Posterior cingulate gyrus (tissue), 11 donors: ENCODE measurements at regions not wholly inside any gene's neighbourhood (a gene's known extent, or its start where the extent isn't known, plus 50 kb on each side); places are given as distances from the start of the nearest gene placed in this dataset.
"Not testable (repeated sequence)": the region's sequence is repeated elsewhere in the genome, so short reads cannot be mapped to it uniquely, and the experiment has no call there.

Experiments used
- DNase-seq, 10 donors: peaks; one replicate each; pipeline versions ENCODE4 v3.0.0 to v3.0.0-alpha.2; 2020 to 2021; ENCODE audit warnings: mixed read lengths in 3 of 10
- intact Hi-C: fragments of 100-400 bp; cut with DNase I; formaldehyde crosslinking; loops from one replicate; pipeline ENCODE4 v1.15.1; 2023

DNA sequence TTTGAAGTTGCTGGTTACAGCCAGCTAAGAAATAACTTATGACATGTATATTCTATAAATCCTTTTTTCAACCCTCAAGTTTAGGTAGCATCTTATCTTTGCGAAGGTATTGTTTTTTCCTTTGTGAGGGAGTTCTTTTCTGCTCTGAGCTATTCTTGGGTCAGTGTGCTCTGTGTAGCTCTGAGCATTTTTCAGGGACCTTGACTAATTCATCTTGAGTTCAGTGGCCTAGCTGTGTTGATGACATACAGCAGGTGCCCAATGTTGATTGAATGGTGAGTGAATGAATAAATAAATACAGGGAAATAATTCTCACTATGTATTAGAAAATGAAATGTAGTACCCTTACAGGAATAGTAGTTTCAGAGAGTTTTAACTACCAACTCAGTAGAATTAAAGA lies 335.3 kb downstream of the IL20RB start:
- intact Hi-C loops = no loop called here
- DNase-seq = no peak

DNA sequence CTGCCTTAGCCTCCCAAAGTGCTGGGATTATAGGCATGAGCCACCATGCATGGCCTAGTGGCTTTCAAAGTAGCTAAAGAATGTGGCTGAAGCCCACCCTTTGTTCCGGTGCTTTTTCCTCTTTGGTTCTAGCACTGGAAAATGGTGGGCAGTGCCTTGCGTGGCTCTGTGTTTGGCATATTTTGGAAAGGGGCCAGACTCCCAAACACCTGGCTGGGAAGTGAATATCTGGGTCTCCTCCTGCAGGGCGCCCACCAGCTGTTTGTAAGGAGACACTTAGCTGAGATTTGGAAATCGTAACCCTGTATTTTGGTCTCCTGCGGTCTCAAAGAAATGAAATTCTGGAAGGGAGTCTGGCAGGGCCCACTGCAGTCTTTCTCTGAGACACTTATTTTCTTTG lies 336.4 kb downstream of the IL20RB start:
- intact Hi-C loops = no loop called here
- no peak for DNase-seq

DNA sequence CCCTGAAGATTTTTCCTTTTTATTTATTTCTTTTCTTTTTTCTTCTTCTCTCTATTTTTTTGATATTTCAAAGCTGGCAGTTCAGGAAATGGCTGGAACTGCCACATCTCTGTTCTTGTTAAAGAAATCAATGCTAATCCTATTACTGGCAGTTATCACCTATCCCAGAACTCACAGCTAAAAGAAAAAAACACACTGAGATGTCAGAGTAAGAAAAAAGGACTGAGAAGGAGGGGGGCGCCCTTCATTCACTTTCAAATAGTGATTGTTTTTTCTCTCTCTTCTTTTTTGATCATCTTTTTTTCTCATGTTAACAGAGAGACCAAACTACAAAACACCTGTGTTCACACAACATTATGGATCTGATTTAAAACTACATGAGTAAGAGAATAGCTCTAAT lies 337.1 kb downstream of the IL20RB start:
- intact Hi-C loops = no loop called here
- no peak for DNase-seq

DNA sequence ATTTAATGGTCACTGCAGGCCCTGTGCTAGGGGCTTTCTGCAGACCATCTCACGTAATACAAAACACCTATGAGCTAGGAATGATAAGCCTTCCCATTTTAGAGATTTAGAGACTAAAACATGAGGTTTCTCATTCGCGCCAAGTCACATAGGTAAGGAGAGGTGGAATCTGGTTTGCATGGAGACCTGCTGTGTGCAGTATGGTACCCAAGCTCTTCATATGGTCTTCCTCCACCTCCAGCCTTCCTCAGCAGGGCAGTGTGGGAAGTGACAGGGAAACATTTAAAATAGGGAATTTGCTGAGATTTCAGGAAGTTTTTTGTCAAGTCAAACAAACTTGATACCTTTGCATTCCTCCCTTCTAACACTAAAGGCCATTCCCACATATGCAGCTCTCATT lies 337.6 kb downstream of the IL20RB start:
- intact Hi-C loops = no loop called here
- no peak for DNase-seq

DNA sequence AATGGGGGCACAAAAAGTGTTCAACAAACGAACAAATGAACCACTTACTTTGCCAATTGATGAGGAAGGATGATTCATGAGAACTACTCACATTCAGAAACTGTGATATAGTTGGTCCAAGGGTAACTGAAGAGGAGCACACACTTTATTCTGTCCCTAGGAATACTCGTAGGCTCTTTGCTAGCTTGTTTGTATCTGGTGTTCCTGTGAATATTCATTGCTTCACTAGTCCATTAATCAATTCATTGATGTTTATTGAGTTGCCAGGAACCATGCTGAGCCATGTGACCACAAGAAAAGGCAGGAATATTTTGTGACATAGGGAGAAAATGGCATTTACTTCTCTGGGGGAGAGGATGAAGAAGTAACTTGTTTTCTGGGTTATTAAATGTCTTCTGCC lies 338.3 kb downstream of the IL20RB start:
- intact Hi-C loops = no loop called here
- no peak for DNase-seq

DNA sequence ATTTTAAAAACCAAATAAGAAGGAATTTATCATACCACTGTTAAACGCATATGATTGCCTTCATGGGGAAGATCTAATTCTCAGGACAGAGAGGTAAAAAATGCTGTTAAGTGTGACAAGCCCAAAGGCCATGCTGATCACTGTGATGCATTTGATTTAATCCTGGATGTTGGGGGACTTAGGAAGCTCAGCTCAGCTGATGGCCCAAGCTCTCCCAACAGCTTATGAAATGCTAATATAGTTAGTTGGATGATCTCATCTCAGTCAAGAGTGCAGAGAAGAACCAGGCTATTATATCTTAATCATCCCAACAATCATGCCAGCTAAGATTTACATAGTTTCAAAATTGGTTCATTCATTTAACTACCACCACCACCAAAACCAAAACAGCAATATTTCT lies 340.0 kb downstream of the IL20RB start:
- DNase-seq = no peak
- intact Hi-C loops = no loop called here

DNA sequence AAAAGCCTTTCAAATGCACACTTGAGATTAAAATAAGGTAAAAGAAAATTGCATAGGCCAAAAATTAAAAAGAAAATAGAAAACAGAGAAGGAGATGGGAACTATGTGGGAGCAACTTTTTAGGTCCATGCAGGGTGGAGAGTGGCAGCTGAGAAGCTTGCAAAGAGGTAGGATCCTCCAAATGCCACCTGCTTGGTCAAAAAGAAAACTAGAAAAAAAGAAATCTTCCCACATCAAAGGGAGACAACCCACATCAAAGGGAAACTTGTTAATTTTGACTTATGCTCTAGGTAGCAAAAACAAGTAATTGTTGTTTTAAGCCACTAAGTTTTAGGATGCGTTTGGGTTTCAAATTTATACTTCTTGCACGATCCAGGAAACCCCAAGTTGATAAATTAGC lies 342.9 kb downstream of the IL20RB start:
- intact Hi-C loops = no loop called here

DNA sequence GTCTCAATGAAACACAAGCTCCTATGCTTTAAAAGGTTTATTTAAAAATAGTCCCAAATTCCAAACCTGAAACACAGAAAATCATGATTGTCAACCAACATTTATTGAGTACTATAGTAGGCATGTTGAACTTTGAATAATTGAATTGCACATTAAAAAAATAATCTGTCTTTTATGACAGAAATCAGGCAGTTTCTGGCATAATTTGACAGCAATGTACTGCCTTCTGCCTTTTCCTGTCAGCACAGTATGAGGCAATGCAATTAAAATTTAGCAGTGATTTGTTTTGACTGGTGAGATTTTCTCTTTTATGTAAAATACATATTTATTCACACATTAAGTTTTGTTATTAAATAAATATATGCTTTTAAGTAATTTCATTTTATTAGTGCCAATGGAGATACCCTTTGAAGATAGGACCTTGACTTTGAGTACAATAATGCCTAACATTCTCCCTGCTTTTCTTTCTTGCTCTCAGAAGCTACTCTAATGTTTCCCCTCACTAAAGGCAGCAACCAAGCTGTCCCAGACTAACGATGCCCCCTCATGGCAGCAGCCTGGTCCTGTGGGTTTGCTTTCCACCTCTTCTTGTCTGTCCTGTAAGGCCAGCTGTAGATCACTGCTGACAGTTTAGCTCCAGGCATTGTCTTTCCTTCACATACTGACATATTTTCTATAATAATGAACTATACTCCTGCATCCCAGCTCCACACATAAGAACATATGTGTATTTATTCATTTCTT lies 346.7 kb downstream of the IL20RB start:
- no peak for DNase-seq
- intact Hi-C loops = no loop called here

More for the DNA sequence above, 342.9 kb downstream of the IL20RB start:
- no peak for DNase-seq

DNA sequence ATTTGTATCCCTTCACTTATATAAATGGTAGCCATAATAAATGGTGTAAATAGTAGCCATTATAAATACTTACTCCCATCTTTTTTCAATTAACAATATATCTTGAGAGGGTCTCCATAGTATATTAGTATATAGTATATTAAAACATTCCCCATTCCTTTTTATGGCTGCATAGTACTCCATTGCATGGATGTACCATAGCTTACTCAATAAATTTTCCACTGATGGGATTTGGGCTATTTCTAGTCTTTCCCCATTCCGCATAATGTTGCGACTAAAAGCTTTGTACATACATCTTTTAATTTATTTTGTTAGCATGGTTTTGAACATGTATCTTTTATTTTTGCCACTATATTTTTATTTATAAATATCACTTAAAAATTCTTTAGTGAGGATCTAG lies 366.3 kb downstream of the IL20RB start:
- DNase-seq = no peak
- intact Hi-C loops = no loop called here

DNA sequence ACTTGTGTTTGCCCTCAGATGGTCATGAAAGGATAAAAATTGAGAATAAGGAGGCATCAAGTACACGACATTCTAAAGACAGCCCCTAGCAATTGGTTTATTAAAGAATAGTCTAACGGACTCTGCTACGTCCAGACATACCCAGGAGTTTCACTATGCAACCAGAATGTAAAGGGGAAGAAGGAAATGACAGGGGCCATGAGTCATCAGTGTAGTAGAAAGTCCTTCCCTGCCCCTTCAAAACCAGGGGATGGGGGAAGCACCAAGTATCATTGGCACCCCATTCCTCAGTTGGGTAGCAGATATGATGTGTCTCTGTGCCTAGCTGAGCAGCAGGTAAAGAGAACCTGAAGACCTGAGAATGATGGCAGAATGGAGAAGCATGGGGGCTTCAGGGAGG lies 367.4 kb downstream of the IL20RB start:
- intact Hi-C loops = no loop called here
- DNase-seq = no peak

DNA sequence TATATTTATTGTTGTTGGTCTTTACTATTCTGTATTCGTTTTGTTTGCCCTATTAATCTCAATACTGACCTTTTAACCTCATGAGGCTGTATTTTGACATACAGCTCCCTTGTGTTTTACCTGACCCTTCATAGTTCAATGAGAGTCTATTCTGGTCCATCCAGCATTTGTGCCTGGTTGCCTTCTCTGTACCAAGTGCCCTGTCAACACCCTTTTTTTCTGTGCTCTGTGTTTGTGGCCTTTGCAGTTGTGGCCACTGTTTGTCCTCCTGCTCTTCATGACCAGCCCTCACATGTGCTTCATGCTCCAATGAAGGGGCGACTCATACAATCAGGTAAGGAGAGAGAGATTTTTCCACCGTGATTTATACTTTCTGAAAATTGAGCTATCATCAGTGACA lies 368.2 kb downstream of the IL20RB start:
- DNase-seq = no peak
- intact Hi-C loops = no loop called here

DNA sequence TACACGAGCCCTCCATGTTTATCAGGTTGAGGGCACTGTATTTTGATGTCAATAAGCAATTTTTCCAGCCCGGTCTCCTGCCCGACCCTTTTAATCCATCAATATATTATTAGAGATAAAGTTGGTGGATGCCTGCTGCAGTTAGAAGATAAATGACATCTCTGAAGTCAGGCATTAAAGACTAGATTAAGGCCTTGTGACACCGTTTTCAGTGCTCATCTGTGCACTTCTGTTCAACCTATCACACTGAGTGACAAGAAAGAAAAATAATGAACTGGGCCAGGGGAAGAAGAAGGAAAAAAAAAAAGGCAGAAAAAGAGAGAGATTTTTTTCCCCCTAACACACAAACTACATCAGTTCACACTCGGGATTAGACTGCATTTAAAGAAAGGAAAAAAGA lies 371.8 kb downstream of the IL20RB start:
- DNase-seq = no peak
- intact Hi-C loops = no loop called here

DNA sequence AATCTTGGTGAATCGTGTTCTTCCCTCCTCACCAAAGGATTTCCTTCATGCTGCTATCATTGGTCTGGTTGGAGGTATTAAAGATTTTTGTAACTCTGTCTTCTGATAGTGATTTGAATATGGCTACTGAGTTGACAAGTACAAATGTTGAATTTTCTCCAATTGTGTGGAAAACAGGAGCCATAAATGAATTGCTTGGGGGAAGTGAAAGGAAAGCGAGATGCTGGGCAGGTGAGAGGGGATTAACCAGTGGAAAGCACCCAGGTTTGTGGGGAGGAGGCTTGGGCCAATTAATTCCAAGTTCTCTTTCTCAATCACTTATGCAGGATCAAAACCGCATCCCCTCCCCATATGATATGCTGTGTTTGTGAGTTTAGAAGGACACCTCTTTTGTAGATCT lies 372.5 kb downstream of the IL20RB start:
- intact Hi-C loops = no loop called here
- no peak for DNase-seq

DNA sequence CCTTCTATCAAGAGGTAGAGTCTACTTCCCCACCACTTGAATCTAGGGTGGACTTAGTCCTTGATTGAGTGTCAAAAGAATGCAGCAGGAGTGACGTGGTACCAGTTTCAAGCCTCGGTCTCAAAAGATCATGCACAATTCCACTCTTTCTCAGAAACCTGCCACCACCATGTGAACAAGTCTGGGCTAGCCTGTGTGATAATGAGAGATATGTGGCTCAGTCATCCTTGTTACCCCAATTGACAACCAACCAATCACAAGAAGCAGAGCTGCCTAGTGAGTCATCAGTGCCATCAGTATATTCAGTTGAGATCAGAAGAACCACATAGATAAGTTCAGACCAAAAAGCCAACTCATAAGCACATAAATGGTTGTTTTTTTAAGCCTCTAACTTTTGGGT lies 374.5 kb downstream of the IL20RB start:
- no peak for DNase-seq
- intact Hi-C loops = no loop called here

DNA sequence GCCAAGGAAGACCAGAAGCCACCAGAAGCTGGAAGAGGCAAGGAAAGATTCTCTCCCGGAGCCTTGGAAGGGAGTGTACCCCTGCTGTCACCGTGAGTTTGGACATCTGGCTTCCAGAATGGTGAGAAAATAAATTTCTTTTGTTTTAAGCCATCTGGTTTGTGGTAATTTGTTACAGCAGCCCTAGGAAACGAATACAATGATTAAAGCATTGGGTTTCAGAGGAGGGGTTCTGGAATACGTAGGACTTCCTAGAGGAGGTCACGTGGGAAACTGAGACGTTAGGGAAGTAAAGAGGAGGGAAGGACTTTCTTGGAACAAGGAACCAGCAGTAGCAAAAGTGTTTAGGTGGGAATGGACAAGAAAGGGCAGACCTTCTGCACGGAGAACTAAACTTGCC lies 377.7 kb downstream of the IL20RB start:
- intact Hi-C loops = no loop called here
- DNase-seq = no peak

DNA sequence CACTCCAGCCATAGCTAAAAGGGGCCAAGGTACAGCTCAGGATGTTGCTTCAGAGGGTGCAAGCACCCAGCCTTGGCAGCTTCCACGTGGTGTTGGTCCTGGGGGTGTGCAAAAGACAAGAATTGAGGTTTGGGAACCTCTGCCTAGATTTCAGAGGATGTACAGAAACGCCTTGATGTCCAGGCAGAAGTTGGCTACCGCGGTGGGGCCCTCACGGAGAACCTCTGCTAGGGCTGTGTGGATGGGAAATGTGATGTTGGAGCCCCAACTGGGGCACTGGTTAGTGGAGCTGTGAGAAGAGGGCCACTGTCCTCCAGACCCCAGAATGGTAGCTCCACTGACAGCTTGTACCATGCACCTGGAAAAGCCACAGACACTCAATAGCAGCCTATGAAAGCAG lies 380.6 kb downstream of the IL20RB start:
- DNase-seq = peak in 1 of 10 donors; percentile 36
- intact Hi-C loops = not testable (repeated sequence)

DNA sequence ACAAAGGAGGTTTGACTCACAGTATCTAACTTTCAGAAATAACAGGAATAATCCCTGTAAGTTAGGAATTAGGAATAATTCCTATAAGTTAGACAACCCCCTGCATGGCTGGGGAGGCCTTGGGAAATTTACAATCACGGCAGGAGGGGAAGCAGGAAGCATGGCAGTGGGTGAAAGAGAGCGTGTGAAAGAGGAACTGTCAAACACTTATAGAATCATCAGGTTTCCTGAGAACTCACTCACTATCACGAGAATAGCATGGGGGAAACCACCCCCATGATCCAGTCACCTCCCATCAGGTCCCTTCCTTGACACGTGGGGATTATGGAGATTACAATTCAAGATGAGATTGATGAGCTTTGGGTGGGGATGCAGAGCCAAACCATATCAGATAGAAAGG lies 385.5 kb downstream of the IL20RB start:
- intact Hi-C loops = no loop called here
- DNase-seq = no peak

DNA sequence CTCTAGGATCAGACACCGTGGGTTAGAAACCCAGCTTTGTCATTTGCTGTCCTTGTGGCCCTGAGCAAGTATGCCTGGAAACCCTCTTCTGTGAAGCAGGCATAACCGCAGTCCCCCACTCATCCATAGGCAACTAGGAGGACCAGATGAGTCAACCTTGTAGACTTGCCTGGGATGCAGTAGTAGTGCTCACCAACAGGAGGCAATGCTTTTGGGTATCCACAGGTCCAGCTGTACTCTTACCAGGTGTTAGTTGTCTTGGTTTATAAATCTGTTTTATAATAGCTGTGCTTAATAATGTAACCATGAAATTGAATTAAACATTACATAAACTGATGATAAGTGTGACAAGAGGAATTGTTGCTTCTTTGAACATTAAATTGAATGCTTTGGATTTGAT lies 389.3 kb downstream of the IL20RB start:
- intact Hi-C loops = no loop called here
- DNase-seq = no peak

DNA sequence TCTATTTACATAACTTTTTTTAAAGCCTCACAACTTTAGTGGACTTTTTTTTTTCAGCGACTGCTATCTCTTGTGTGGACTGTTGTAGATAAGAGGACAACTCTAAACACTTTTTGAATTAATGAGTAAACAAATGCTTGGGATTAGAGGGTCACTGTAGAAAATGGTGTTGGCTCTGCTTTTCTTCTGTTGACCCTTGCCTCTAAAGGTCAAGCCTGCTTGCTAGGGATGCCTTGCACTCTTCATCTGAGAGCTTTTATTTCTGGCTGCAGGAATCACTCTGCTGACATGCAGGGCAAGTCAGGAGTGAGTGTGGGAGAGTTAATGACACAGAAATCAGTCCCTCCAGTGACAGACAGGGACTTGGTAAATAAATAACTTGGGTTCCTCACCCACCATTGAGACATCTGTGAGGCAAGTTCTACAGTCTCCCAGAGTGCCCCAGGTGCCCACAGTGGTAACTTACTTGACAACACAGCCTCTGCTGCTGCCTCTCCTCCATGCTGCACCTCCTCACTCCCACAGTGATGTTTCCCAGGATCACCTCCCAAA lies 390.1 kb downstream of the IL20RB start:
- no peak for DNase-seq
- intact Hi-C loops = no loop called here

DNA sequence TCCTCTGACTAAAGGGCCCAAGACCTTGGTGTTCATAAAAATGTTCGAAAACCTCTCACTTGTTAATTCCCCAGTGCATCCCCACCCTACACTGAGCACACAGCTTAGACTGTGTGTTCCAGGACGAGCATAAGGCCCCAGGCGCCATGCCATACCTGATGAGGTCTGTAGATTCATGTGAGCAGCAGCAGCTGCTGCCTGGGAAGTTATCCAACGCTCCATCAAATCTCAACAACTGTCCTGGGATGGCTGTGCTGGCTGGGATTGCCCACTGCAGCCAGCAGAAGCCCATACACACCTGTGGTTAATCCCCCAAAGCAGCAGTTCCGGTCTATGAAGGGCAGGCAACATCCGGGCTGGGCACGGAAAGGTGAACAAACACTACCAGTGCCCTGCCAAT lies 391.2 kb downstream of the IL20RB start:
- DNase-seq = peak in 1 of 10 donors; percentile 45

DNA sequence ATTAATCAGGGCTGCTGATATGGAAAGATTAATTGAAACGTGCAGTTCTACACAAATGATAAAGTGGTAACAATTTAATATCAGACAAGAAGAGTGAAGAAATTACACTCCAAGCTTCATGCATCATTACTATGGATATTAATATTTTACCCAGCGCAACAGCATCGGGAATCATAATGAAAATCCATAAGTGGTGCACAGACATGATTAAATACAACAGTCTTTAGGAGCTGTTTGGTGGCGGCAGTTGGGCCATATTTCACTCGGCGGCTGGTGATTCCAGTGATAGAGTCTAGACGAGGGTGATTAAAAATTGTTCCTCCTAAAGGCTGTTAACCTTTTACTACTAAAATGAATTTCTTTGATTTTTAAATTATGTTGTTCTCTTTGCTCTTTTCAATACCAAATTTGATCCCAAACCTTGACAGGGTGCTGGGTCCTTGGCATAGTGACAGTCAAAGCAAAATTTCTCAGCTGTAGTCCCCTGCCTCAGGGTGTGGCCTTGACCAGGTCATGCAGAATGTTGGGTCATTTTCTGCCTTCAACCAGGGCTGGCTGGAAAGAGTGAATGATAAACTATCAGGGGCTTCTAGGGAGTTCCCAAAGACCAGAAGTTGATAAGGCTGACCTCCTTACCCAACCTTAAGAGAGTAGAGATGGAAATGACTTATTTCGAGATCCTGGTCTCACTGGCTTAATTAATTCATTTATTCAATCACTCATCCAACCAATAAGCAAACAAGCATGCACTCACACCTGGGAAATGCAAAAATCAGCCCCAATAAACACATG lies 392.0 kb downstream of the IL20RB start:
- intact Hi-C loops = no loop called here
- DNase-seq = no peak

More for the DNA sequence above, 391.2 kb downstream of the IL20RB start:
- intact Hi-C loops = no loop called here
